Panc1 (cell line): ENCODE measurements at regions not wholly inside any gene's neighbourhood (a gene's known extent, or its start where the extent isn't known, plus 50 kb on each side); places are given as distances from the start of the nearest gene placed in this dataset.

Source experiments
- CTCF ChIP-seq: fragments of 450-650 bp; IDR thresholded peaks from 2 replicates; pipeline ENCODE4 v1.5.1; 2017; ENCODE audit warnings: mild to moderate bottlenecking
- POLR2AphosphoS5 ChIP-seq: IDR thresholded peaks from 2 replicates; pipeline ENCODE4 v1.6.1; 2012; ENCODE audit warnings: mild to moderate bottlenecking, low read depth, low read length, moderate library complexity
- TCF7L2 ChIP-seq: IDR thresholded peaks from 2 replicates; pipeline ENCODE4 v1.6.1; 2011; ENCODE audit warnings: mild to moderate bottlenecking, low read depth, low read length, inconsistent platforms

GRCh38 chr3:42012383-42012934, 50.6 kb upstream of the ULK4 start:
- TF ChIP-seq POLR2AphosphoS5 (no peak), CTCF (no peak), TCF7L2 (no peak)
